OCI-LY7 (cell line): ENCODE measurements at regions not wholly inside any gene's neighbourhood (a gene's known extent, or its start where the extent isn't known, plus 50 kb on each side); places are given as distances from the start of the nearest gene placed in this dataset.

Source experiments
- CTCF ChIP-seq: fragments of 200-600 bp; sonication (generic); conservative IDR thresholded peaks from 2 replicates; pipeline ENCODE4 v1.5.1; 2014; ENCODE audit warnings: mild to moderate bottlenecking, antibody characterized with exemption, low read length, moderate library complexity, mixed read lengths
- EZH2phosphoT487 ChIP-seq: fragments of 200-600 bp; sonication (generic); IDR thresholded peaks from 2 replicates; pipeline ENCODE4 v1.6.1; 2018; ENCODE audit warnings: low read depth, borderline replicate concordance, mild to moderate bottlenecking, mixed run types, antibody characterized with exemption, low read length, moderate library complexity, mixed read lengths

- TF ChIP-seq CTCF (no peak), EZH2phosphoT487 (no peak)
Measured at GRCh38 chr6:135753196-135753595, 98.3 kb upstream of the PDE7B start.
